ENCODE measurements at regions not wholly inside any gene's neighbourhood (a gene's known extent, or its start where the extent isn't known, plus 50 kb on each side); places are given as distances from the start of the nearest gene placed in this dataset.

GRCh38 chr13:44806826-44807225, 182.4 kb downstream of the NUFIP1 start:
- no peak for ATAC-seq
- no peaks in the 10 kb centered on the region for H3K36me3 ChIP-seq (replicated peaks in 1 of 2; ENCODE audit: control insufficient read depth in 1 of 2, insufficient read depth in 2 of 2, low read length in 2 of 2)
- ChIA-PET POLR2A (no interaction called here), CTCF (ENCODE audit: low intra/inter-chr PET ratio, low total read pairs) (no interaction called here)
- intact Hi-C loops (cut with micrococcal nuclease; ENCODE audit: unreplicated experiment) (no loop called here), in situ Hi-C loops (cut with HindIII; ENCODE audit: extremely low pct_ligation_motif_present, low pct_unique_long_range_greater_than_20kb) (no loop called here)
- H3K9me3 ChIP-seq (ENCODE audit: low read length) = no peaks in the 10 kb centered on the region
- no peak for DNase-seq (ENCODE audit: low spot score)
- H2AFZ ChIP-seq (ENCODE audit: low read length) = no peak overlapping the region
- no peak for FAIRE-seq
- H3K79me2 ChIP-seq (ENCODE audit: insufficient read depth, low read length) = no peaks in the 10 kb centered on the region
- BruUV-seq (replicated peaks) = no TSS peak
- no peak overlapping the region for H3K27ac ChIP-seq (ENCODE audit: extremely low read length, insufficient read depth, low read length)
- H3K27me3 ChIP-seq (ENCODE audit: control insufficient read depth in 1 of 2, insufficient read depth in 2 of 2, low read length in 2 of 2) = no peaks in the 10 kb centered on the region; a peak in 1 of 5 replicates
- no peak overlapping the region for H3K9ac ChIP-seq (ENCODE audit: insufficient read depth, low read depth, low read length)
- WGBS (ENCODE audit: low lambda C conversion rate) = 59% methylated on average over 5 of the region's 10 CpGs
- no peaks in the 10 kb centered on the region for H4K20me1 ChIP-seq (ENCODE audit: insufficient read depth, low read length)
- TF ChIP-seq MLXIP (CRISPR knock-in tag; IDR thresholded peaks at IDR 0.05; ENCODE audit: borderline replicate concordance) = no peak
- TF ChIP-seq HMGA1 (CRISPR knock-in tag; conservative IDR thresholded peaks at IDR 0.05) = no peak
- no peak for TF ChIP-seq TBP (CRISPR knock-in tag; IDR thresholded peaks at IDR 0.05)
- no peak for TF ChIP-seq KDM3A (CRISPR knock-in tag; IDR thresholded peaks at IDR 0.05; ENCODE audit: low read depth)
- TF ChIP-seq, protein P1, sequence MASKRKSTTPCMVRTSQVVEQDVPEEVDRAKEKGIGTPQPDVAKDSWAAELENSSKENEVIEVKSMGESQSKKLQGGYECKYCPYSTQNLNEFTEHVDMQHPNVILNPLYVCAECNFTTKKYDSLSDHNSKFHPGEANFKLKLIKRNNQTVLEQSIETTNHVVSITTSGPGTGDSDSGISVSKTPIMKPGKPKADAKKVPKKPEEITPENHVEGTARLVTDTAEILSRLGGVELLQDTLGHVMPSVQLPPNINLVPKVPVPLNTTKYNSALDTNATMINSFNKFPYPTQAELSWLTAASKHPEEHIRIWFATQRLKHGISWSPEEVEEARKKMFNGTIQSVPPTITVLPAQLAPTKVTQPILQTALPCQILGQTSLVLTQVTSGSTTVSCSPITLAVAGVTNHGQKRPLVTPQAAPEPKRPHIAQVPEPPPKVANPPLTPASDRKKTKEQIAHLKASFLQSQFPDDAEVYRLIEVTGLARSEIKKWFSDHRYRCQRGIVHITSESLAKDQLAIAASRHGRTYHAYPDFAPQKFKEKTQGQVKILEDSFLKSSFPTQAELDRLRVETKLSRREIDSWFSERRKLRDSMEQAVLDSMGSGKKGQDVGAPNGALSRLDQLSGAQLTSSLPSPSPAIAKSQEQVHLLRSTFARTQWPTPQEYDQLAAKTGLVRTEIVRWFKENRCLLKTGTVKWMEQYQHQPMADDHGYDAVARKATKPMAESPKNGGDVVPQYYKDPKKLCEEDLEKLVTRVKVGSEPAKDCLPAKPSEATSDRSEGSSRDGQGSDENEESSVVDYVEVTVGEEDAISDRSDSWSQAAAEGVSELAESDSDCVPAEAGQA (IDR thresholded peaks at IDR 0.05; ENCODE audit: low read depth) = no peak
- TF ChIP-seq, protein P1 (CRISPR knock-in tag; IDR thresholded peaks at IDR 0.05; ENCODE audit: borderline replicate concordance) = no peak
- no peak for TF ChIP-seq ZNF691 (CRISPR knock-in tag; IDR thresholded peaks at IDR 0.05; ENCODE audit: borderline replicate concordance, low read depth)
- peak in 1 of 2 experiments; percentile 17; a peak in 1 of 4 replicates for TF ChIP-seq MAFK (conservative IDR thresholded peaks at IDR 0.05 in 1 of 2, IDR thresholded peaks at IDR 0.05 in 1 of 2; ENCODE audit: low read length in 2 of 2)
- TF ChIP-seq RXRB (CRISPR knock-in tag; IDR thresholded peaks at IDR 0.05; ENCODE audit: borderline replicate concordance) = no peak
- no peak overlapping the region for H3K4me2 ChIP-seq (ENCODE audit: low read depth, low read length)
- H3K4me1 ChIP-seq (ENCODE audit: insufficient read depth, low read length) = no peaks in the 10 kb centered on the region
- H3K4me3 ChIP-seq (replicated peaks in 1 of 3; ENCODE audit: insufficient read depth in 1 of 3, low read depth in 2 of 3, low read length in 3 of 3) = no peak overlapping the region
